RWPE2 (cell line): ENCODE measurements at regions not wholly inside any gene's neighbourhood (a gene's known extent, or its start where the extent isn't known, plus 50 kb on each side); places are given as distances from the start of the nearest gene placed in this dataset.

ENCODE experiments used
- ATAC-seq: fragments of 200-7000 bp; cut with Tn5 transposase; 3 replicates; pipeline ENCODE4 v1.9.1; 2021; ENCODE audit warnings: low read depth
- DNase-seq: peaks from one replicate; pipeline ENCODE4 v3.0.0-alpha.2; 2020; ENCODE audit warnings: low spot score
- H3K27ac ChIP-seq: fragments of 450-650 bp; 2 replicates; pipeline ENCODE4 v1.5.1; 2017; ENCODE audit warnings: mild to moderate bottlenecking; ENCODE audit not compliant: poor library complexity, severe bottlenecking
- H3K27me3 ChIP-seq: fragments of 250-450 bp; sonication (Bioruptor Pico); 2 replicates; pipeline ENCODE4 v1.5.1; 2021; ENCODE audit warnings: mild to moderate bottlenecking, moderate library complexity; ENCODE audit not compliant: insufficient read depth, poor library complexity, severe bottlenecking
- H3K36me3 ChIP-seq: fragments of 250-450 bp; sonication (Bioruptor Pico); 2 replicates; pipeline ENCODE4 v1.5.1; 2020; ENCODE audit warnings: low read depth, mild to moderate bottlenecking, moderate library complexity
- H3K4me1 ChIP-seq: fragments of 250-450 bp; sonication (Bioruptor Pico); 2 replicates; pipeline ENCODE4 v1.5.1; 2021; ENCODE audit warnings: mild to moderate bottlenecking, moderate library complexity; ENCODE audit not compliant: insufficient read depth, poor library complexity, severe bottlenecking
- H3K4me3 ChIP-seq: fragments of 250-450 bp; sonication (Bioruptor Pico); 2 replicates; pipeline ENCODE4 v1.5.1; 2021; ENCODE audit warnings: mild to moderate bottlenecking, moderate library complexity; ENCODE audit not compliant: severe bottlenecking
- H3K9me3 ChIP-seq: fragments of 250-450 bp; sonication (Bioruptor Pico); 2 replicates; pipeline ENCODE4 v1.5.1; 2021; ENCODE audit warnings: mild to moderate bottlenecking, moderate library complexity; ENCODE audit not compliant: severe bottlenecking
- TF ChIP-seq, protein P1 (sequence below): fragments of 450-650 bp; IDR thresholded peaks from one replicate; pipeline ENCODE4 v1.5.1; 2017; ENCODE audit warnings: mild to moderate bottlenecking, moderate library complexity; ENCODE audit not compliant: poor library complexity, severe bottlenecking

DNA sequence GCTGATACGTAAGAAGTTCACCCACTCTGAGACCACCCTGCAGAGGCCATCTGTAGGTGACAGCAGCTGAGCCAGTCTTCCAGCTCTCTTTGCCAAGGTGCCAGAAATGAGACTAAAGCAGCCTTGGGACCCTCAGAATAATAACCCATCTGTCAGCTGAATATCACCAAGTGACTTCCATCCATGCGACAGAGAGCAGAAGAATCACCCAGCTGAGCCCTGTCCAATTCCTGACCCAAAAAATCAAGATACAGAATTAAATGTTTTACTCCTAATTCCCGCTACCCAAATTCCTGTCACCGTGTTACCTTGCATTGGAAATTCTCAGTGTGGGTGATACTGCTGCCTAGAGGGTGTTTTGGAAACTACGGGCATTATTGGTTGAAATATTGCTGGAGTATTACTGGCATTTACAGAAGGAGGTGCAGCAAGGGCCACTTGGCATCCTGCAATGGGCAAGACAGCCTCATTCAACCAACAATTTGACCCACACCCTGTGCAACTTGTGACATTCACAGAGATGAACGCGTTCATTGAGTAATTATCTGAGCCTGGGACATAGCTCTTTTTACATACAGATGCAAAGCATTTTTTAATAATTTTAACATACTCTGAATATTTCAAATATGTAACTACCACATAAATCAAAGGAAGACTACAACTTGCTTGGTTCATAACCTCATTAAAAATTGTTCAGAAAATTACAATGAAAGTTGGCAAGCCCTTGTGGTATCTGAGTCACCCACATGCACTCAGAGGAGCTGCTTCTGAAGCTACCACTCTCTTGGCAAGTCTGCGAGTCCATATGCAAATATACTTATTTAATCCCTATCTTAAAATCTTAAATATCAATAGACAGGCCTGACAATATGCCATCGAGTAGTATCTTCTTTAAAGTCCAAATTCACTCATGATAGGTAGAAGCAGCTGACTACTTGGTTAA is 126.6 kb downstream of the C16orf95 start:
- no peaks in the 10 kb centered on the region for H3K27me3 ChIP-seq
- TF ChIP-seq, protein P1, sequence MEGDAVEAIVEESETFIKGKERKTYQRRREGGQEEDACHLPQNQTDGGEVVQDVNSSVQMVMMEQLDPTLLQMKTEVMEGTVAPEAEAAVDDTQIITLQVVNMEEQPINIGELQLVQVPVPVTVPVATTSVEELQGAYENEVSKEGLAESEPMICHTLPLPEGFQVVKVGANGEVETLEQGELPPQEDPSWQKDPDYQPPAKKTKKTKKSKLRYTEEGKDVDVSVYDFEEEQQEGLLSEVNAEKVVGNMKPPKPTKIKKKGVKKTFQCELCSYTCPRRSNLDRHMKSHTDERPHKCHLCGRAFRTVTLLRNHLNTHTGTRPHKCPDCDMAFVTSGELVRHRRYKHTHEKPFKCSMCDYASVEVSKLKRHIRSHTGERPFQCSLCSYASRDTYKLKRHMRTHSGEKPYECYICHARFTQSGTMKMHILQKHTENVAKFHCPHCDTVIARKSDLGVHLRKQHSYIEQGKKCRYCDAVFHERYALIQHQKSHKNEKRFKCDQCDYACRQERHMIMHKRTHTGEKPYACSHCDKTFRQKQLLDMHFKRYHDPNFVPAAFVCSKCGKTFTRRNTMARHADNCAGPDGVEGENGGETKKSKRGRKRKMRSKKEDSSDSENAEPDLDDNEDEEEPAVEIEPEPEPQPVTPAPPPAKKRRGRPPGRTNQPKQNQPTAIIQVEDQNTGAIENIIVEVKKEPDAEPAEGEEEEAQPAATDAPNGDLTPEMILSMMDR, result no peak
- no peaks in the 10 kb centered on the region for H3K36me3 ChIP-seq

GRCh38 chr16:87192452-87193073 is 124.6 kb downstream of the C16orf95 start:
- Histone ChIP-seq H3K9me3 (peaks cover 8% of the 10 kb centered on the region), H3K4me3 (no peak overlapping the region), H3K27ac (no peak overlapping the region), H3K4me1 (no peaks in the 10 kb centered on the region), H3K36me3 (no peaks in the 10 kb centered on the region), H3K27me3 (no peaks in the 10 kb centered on the region)
- TF ChIP-seq, protein P1, result no peak
- DNase-seq, result no peak
- ATAC-seq, result no peak

More for the DNA sequence above, 126.6 kb downstream of the C16orf95 start:
- DNase-seq, result no peak
- Histone ChIP-seq H3K4me3 (no peak overlapping the region), H3K9me3 (peaks cover 8% of the 10 kb centered on the region), H3K4me1 (no peaks in the 10 kb centered on the region), H3K27ac (no peak overlapping the region)
- ATAC-seq, result no peak

DNA sequence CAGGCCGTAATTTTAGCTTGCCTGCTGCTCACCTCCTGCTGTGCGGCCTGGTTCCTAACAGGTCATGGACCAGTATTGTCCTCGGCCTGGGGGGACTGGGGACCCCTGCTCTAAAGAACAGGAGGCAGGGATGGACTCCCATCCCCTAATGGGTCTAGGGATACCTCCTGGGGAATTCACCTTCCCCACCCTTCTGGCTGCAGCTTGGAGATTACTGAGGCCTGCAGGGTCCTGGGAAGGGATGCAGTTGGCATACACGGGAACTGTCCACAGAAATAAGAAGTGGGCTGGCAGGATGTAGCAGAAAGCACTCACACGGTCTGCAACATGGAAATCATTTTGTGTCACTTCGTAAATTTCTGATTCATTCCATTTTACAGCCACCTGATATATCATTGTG is 123.0 kb downstream of the C16orf95 start:
- no peaks in the 10 kb centered on the region for H3K36me3 ChIP-seq
- H3K9me3 ChIP-seq, result peaks cover 8% of the 10 kb centered on the region
- H3K27me3 ChIP-seq, result no peaks in the 10 kb centered on the region
- DNase-seq (no peak), ATAC-seq (no peak)
- H3K4me1 ChIP-seq, result no peaks in the 10 kb centered on the region
- H3K27ac ChIP-seq, result no peak overlapping the region
- TF ChIP-seq, protein P1, result no peak
- no peak overlapping the region for H3K4me3 ChIP-seq

DNA sequence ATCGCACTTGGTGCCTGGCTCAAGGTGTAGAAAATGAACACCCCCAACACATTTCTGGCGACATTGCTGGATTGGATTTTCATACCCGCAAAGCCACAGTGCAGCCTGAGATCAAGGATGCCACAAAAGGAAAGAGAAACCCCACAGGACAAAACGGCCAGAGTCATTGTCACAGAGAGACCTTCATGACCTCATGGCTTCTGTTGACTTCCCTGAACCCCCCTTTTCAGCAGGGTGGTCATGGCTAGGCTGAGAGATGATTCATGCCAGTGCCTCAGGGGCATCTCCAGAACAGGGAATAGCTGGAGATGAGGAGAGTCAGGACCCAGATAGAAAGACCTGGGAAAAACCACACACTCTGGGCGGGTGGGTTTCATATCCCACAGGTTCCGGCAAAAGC is 122.0 kb downstream of the C16orf95 start:
- Histone ChIP-seq H3K4me1 (no peaks in the 10 kb centered on the region), H3K27me3 (no peaks in the 10 kb centered on the region), H3K27ac (no peak overlapping the region), H3K4me3 (no peak overlapping the region), H3K9me3 (peaks cover 2% of the 10 kb centered on the region), H3K36me3 (no peaks in the 10 kb centered on the region)
- TF ChIP-seq, protein P1, result no peak
- ATAC-seq (no peak), DNase-seq (no peak)
